ENCODE measurements at regions not wholly inside any gene's neighbourhood (a gene's known extent, or its start where the extent isn't known, plus 50 kb on each side); places are given as distances from the start of the nearest gene placed in this dataset.

GRCh38 chr2:234265206-234265605 lies 214.7 kb downstream of the SPP2 start:
- H3K4me1 ChIP-seq (ENCODE audit: control insufficient read depth, extremely low read depth, insufficient read depth, low read length): peaks cover 2% of the 10 kb centered on the region
- H3K9me3 ChIP-seq (ENCODE audit: control insufficient read depth, insufficient read depth, low read depth, low read length): no peaks in the 10 kb centered on the region
- H4K20me1 ChIP-seq (ENCODE audit: control insufficient read depth, extremely low read depth, insufficient read depth, low read length): no peaks in the 10 kb centered on the region
- no peaks in the 10 kb centered on the region for H3K36me3 ChIP-seq (ENCODE audit: control insufficient read depth, insufficient read depth, low read length)
- no peaks in the 10 kb centered on the region for H3K79me2 ChIP-seq (ENCODE audit: control insufficient read depth, insufficient read depth, low read length)
- H3K27me3 ChIP-seq (ENCODE audit: control insufficient read depth, insufficient read depth, low read length): no peaks in the 10 kb centered on the region
- H2AFZ ChIP-seq (ENCODE audit: low read length): no peak overlapping the region
- H3K27ac ChIP-seq (ENCODE audit: insufficient read depth, low read length): no peak overlapping the region
- no peak for TF ChIP-seq EZH2 (IDR thresholded peaks at IDR 0.05; ENCODE audit: low read length, missing control alignments)
- no peak for DNase-seq (ENCODE audit: low read depth in 2 of 2)
- H3K4me2 ChIP-seq (ENCODE audit: extremely low read depth, insufficient read depth, low read length): no peak overlapping the region
- no peak overlapping the region for H3K9ac ChIP-seq (ENCODE audit: insufficient read depth, low read length)
- no peak overlapping the region for H3K4me3 ChIP-seq (replicated peaks in 1 of 4; ENCODE audit: control extremely low read depth in 1 of 4, insufficient read depth in 1 of 4, low read depth in 3 of 4, low read length in 4 of 4)

DNA sequence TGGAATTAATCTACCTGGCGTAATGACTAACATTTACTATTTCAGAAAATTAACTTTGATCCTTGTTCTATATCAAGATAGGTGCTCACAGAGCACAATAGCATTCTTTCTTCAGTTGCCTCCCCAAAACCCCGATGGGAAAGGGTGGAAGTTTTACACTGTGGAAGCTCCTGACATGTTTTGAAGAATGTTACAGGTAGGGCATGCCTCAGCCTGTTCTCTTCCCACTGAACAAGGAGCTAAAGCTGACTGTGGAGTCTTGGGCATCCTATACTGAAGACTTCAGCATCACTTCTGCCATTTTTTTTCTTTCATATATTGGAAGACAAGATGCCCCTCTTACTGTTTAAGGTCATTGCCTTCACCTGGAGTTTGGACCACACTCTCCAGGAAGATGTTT lies 211.2 kb downstream of the SPP2 start:
- Histone ChIP-seq H3K27ac (ENCODE audit: insufficient read depth, low read length) (no peak overlapping the region), H3K4me3 (replicated peaks in 1 of 4; ENCODE audit: control extremely low read depth in 1 of 4, insufficient read depth in 1 of 4, low read depth in 3 of 4, low read length in 4 of 4) (no peak overlapping the region), H3K4me2 (ENCODE audit: extremely low read depth, insufficient read depth, low read length) (no peak overlapping the region), H3K27me3 (ENCODE audit: control insufficient read depth, insufficient read depth, low read length) (no peaks in the 10 kb centered on the region), H4K20me1 (ENCODE audit: control insufficient read depth, extremely low read depth, insufficient read depth, low read length) (no peaks in the 10 kb centered on the region), H3K4me1 (ENCODE audit: control insufficient read depth, extremely low read depth, insufficient read depth, low read length) (peaks cover 11% of the 10 kb centered on the region), H3K36me3 (ENCODE audit: control insufficient read depth, insufficient read depth, low read length) (no peaks in the 10 kb centered on the region), H3K9ac (ENCODE audit: insufficient read depth, low read length) (no peak overlapping the region), H2AFZ (ENCODE audit: low read length) (no peak overlapping the region), H3K9me3 (ENCODE audit: control insufficient read depth, insufficient read depth, low read depth, low read length) (no peaks in the 10 kb centered on the region), H3K79me2 (ENCODE audit: control insufficient read depth, insufficient read depth, low read length) (no peaks in the 10 kb centered on the region)
- TF ChIP-seq, protein P1, sequence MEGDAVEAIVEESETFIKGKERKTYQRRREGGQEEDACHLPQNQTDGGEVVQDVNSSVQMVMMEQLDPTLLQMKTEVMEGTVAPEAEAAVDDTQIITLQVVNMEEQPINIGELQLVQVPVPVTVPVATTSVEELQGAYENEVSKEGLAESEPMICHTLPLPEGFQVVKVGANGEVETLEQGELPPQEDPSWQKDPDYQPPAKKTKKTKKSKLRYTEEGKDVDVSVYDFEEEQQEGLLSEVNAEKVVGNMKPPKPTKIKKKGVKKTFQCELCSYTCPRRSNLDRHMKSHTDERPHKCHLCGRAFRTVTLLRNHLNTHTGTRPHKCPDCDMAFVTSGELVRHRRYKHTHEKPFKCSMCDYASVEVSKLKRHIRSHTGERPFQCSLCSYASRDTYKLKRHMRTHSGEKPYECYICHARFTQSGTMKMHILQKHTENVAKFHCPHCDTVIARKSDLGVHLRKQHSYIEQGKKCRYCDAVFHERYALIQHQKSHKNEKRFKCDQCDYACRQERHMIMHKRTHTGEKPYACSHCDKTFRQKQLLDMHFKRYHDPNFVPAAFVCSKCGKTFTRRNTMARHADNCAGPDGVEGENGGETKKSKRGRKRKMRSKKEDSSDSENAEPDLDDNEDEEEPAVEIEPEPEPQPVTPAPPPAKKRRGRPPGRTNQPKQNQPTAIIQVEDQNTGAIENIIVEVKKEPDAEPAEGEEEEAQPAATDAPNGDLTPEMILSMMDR (conservative IDR thresholded peaks at IDR 0.05 in 1 of 2, IDR thresholded peaks at IDR 0.05 in 1 of 2; ENCODE audit: low read depth in 1 of 2, low read length in 2 of 2): no peak
- TF ChIP-seq EZH2 (IDR thresholded peaks at IDR 0.05; ENCODE audit: low read length, missing control alignments): no peak
- DNase-seq (ENCODE audit: low read depth in 2 of 2): no peak

GRCh38 chr2:234259440-234259839 lies 208.9 kb downstream of the SPP2 start:
- Histone ChIP-seq H2AFZ (ENCODE audit: low read length) (no peak overlapping the region), H3K27me3 (ENCODE audit: control insufficient read depth, insufficient read depth, low read length) (no peaks in the 10 kb centered on the region), H3K4me2 (ENCODE audit: extremely low read depth, insufficient read depth, low read length) (no peak overlapping the region), H3K27ac (ENCODE audit: insufficient read depth, low read length) (no peak overlapping the region), H3K79me2 (ENCODE audit: control insufficient read depth, insufficient read depth, low read length) (no peaks in the 10 kb centered on the region), H4K20me1 (ENCODE audit: control insufficient read depth, extremely low read depth, insufficient read depth, low read length) (no peaks in the 10 kb centered on the region), H3K4me3 (replicated peaks in 1 of 4; ENCODE audit: control extremely low read depth in 1 of 4, insufficient read depth in 1 of 4, low read depth in 3 of 4, low read length in 4 of 4) (no peak overlapping the region), H3K9ac (ENCODE audit: insufficient read depth, low read length) (no peak overlapping the region), H3K36me3 (ENCODE audit: control insufficient read depth, insufficient read depth, low read length) (no peaks in the 10 kb centered on the region), H3K4me1 (ENCODE audit: control insufficient read depth, extremely low read depth, insufficient read depth, low read length) (peaks cover 11% of the 10 kb centered on the region), H3K9me3 (ENCODE audit: control insufficient read depth, insufficient read depth, low read depth, low read length) (no peaks in the 10 kb centered on the region)
- DNase-seq (ENCODE audit: low read depth in 2 of 2): peak in 1 of 2 donors; percentile 42
- TF ChIP-seq, protein P1 (conservative IDR thresholded peaks at IDR 0.05 in 1 of 2, IDR thresholded peaks at IDR 0.05 in 1 of 2; ENCODE audit: low read depth in 1 of 2, low read length in 2 of 2): no peak
- TF ChIP-seq EZH2 (IDR thresholded peaks at IDR 0.05; ENCODE audit: low read length, missing control alignments): no peak

Measured in fibroblast of lung (primary cell).